Fibroblast of pulmonary artery (primary cell): ENCODE measurements at regions not wholly inside any gene's neighbourhood (a gene's known extent, or its start where the extent isn't known, plus 50 kb on each side); places are given as distances from the start of the nearest gene placed in this dataset.

ENCODE experiments used
- DNase-seq: peaks from one replicate; pipeline ENCODE4 v3.0.0-alpha.2; 2010; ENCODE audit warnings: low read depth
- H3K4me3 ChIP-seq: replicated peaks from 2 replicates; pipeline ENCODE4 v1.5.1; 2011; ENCODE audit warnings: low read depth, mild to moderate bottlenecking, control low read depth, low read length, moderate library complexity
- CTCF ChIP-seq: IDR thresholded peaks from 2 replicates; pipeline ENCODE4 v1.5.1; 2011; ENCODE audit warnings: mild to moderate bottlenecking, control low read depth, low read length, inconsistent platforms; ENCODE audit errors: missing control alignments

GRCh38 chr22:27641049-27641795 lies 160.3 kb downstream of the MN1 start:
- no peak overlapping the region for H3K4me3 ChIP-seq
- TF ChIP-seq CTCF: no peak
- DNase-seq: no peak

GRCh38 chr22:27642104-27642800 lies 159.3 kb downstream of the MN1 start:
- TF ChIP-seq CTCF: no peak
- no peak for DNase-seq

GRCh38 chr22:27643907-27644306 lies 157.6 kb downstream of the MN1 start:
- DNase-seq: no peak
- no peak for TF ChIP-seq CTCF
- no peak overlapping the region for H3K4me3 ChIP-seq

More at GRCh38 chr22:27642104-27642800, 159.3 kb downstream of the MN1 start:
- H3K4me3 ChIP-seq: no peak overlapping the region

GRCh38 chr22:27644566-27644965 lies 157.0 kb downstream of the MN1 start:
- TF ChIP-seq CTCF: no peak
- DNase-seq: no peak
- H3K4me3 ChIP-seq: no peak overlapping the region

- no peak for DNase-seq
- TF ChIP-seq CTCF: no peak
- H3K4me3 ChIP-seq: no peak overlapping the region
Measured at GRCh38 chr22:27647540-27647939, 154.0 kb downstream of the MN1 start.

GRCh38 chr22:27648074-27648473 lies 153.5 kb downstream of the MN1 start:
- no peak overlapping the region for H3K4me3 ChIP-seq
- TF ChIP-seq CTCF: no peak
- no peak for DNase-seq
